ENCODE measurements at regions not wholly inside any gene's neighbourhood (a gene's known extent, or its start where the extent isn't known, plus 50 kb on each side); places are given as distances from the start of the nearest gene placed in this dataset.

GRCh38 chr10:6692856-6693255 lies 112.8 kb upstream of the PRKCQ start:
- H3K27ac ChIP-seq, result no peak overlapping the region
- H3K27me3 ChIP-seq, result no peaks in the 10 kb centered on the region
- H3K9me3 ChIP-seq, result no peaks in the 10 kb centered on the region
- H3K4me1 ChIP-seq, result no peaks in the 10 kb centered on the region
- H3K36me3 ChIP-seq, result no peaks in the 10 kb centered on the region
- DNase-seq (ENCODE audit: low spot score in 2 of 2), result no peak
- WGBS, 2 donors, result 79 to 93% methylated on average over 7 of the region's 7 CpGs
- TF ChIP-seq CTCF (IDR thresholded peaks at IDR 0.05) (no peak), EP300 (IDR thresholded peaks at IDR 0.05) (no peak), POLR2A (IDR thresholded peaks at IDR 0.05) (no peak)
- no peak overlapping the region for H3K4me3 ChIP-seq

GRCh38 chr10:6692103-6692502 lies 112.0 kb upstream of the PRKCQ start:
- no peak overlapping the region for H3K27ac ChIP-seq
- no peaks in the 10 kb centered on the region for H3K4me1 ChIP-seq
- 70 to 79% methylated on average over 2 of the region's 2 CpGs for WGBS, 2 donors
- no peaks in the 10 kb centered on the region for H3K36me3 ChIP-seq
- no peaks in the 10 kb centered on the region for H3K9me3 ChIP-seq
- TF ChIP-seq POLR2A (IDR thresholded peaks at IDR 0.05) (no peak), EP300 (IDR thresholded peaks at IDR 0.05) (no peak), CTCF (IDR thresholded peaks at IDR 0.05) (no peak)
- H3K27me3 ChIP-seq, result no peaks in the 10 kb centered on the region
- no peak for DNase-seq (ENCODE audit: low spot score in 2 of 2)
- no peak overlapping the region for H3K4me3 ChIP-seq

GRCh38 chr10:6689036-6689435 lies 109.0 kb upstream of the PRKCQ start:
- no peaks in the 10 kb centered on the region for H3K27me3 ChIP-seq
- no peak overlapping the region for H3K4me3 ChIP-seq
- 83 to 86% methylated on average over 5 of the region's 5 CpGs for WGBS, 2 donors
- TF ChIP-seq EP300 (IDR thresholded peaks at IDR 0.05) (no peak), POLR2A (IDR thresholded peaks at IDR 0.05) (no peak), CTCF (IDR thresholded peaks at IDR 0.05) (no peak)
- DNase-seq (ENCODE audit: low spot score in 2 of 2), result no peak
- H3K9me3 ChIP-seq, result no peaks in the 10 kb centered on the region
- no peak overlapping the region for H3K27ac ChIP-seq
- no peaks in the 10 kb centered on the region for H3K36me3 ChIP-seq
- no peaks in the 10 kb centered on the region for H3K4me1 ChIP-seq

GRCh38 chr10:6680735-6681134 lies 100.7 kb upstream of the PRKCQ start:
- no peak overlapping the region for H3K27ac ChIP-seq
- peaks cover 0 to 6% (median 0%) of the 10 kb centered on the region in 4 donors for H3K4me1 ChIP-seq
- no peaks in the 10 kb centered on the region for H3K9me3 ChIP-seq
- H3K36me3 ChIP-seq, result no peaks in the 10 kb centered on the region
- no peak overlapping the region for H3K4me3 ChIP-seq
- H3K27me3 ChIP-seq, result no peaks in the 10 kb centered on the region
- no peak for DNase-seq (ENCODE audit: low spot score in 2 of 2)
- no peak for TF ChIP-seq POLR2A (IDR thresholded peaks at IDR 0.05)
- TF ChIP-seq EP300 (IDR thresholded peaks at IDR 0.05), result no peak
- TF ChIP-seq CTCF (IDR thresholded peaks at IDR 0.05), result no peak
- WGBS, 2 donors, result 67 to 68% methylated on average over 6 of the region's 6 CpGs

- Histone ChIP-seq H3K27ac (no peak overlapping the region), H3K36me3 (no peaks in the 10 kb centered on the region), H3K9me3 (no peaks in the 10 kb centered on the region), H3K27me3 (no peaks in the 10 kb centered on the region), H3K4me1 (peaks cover 0 to 6% (median 0%) of the 10 kb centered on the region in 4 donors), H3K4me3 (no peak overlapping the region)
- no peak for TF ChIP-seq CTCF (IDR thresholded peaks at IDR 0.05)
- TF ChIP-seq POLR2A (IDR thresholded peaks at IDR 0.05), result no peak
- no peak for TF ChIP-seq EP300 (IDR thresholded peaks at IDR 0.05)
- no peak for DNase-seq (ENCODE audit: low spot score in 2 of 2)
These were observed 98.9 kb upstream of the PRKCQ start for GRCh38 chr10:6678956-6679355.
